K562 (cell line): ENCODE measurements at regions not wholly inside any gene's neighbourhood (a gene's known extent, or its start where the extent isn't known, plus 50 kb on each side); places are given as distances from the start of the nearest gene placed in this dataset.

ENCODE experiments used
- CREB1 ChIP-seq, 2 experiments: sonication (generic) in 1 of 2; formaldehyde crosslinking in 1 of 2; IDR thresholded peaks; 2 replicates each; pipeline versions ENCODE4 v1.6.1 to v1.8.0; 2012 to 2022; ENCODE audit warnings: inconsistent platforms in 1 of 2, mild to moderate bottlenecking in 1 of 2, missing genetic modification reagents in 1 of 2, moderate library complexity in 1 of 2
- POLR2A ChIP-seq: fragments of 450-650 bp; conservative IDR thresholded peaks from 2 replicates; pipeline ENCODE4 v1.6.1; 2016
- PRMT5 ChIP-seq: sonication (generic); formaldehyde crosslinking; IDR thresholded peaks from 2 replicates; pipeline ENCODE4 v1.5.0; 2020; ENCODE audit warnings: missing genetic modification reagents
- TF ChIP-seq, protein P1 (sequence below), 3 experiments: IDR thresholded peaks in 2 of 3; conservative IDR thresholded peaks in 1 of 3; 2 replicates each; pipeline ENCODE4 v1.5.1; 2011 to 2012; ENCODE audit warnings: low read length in 3 of 3, mild to moderate bottlenecking in 3 of 3, control low read depth in 2 of 3, improper control_type of control experiment in 1 of 3, inconsistent platforms in 1 of 3, low read depth in 1 of 3, mixed read lengths in 1 of 3, moderate library complexity in 1 of 3; ENCODE audit not compliant: insufficient read depth in 2 of 3
- TF ChIP-seq, protein P2 (sequence below), 2 experiments: fragments of 450-650 bp in 1 of 2; IDR thresholded peaks; 2 replicates each; pipeline ENCODE4 v1.6.1; 2011 to 2017; ENCODE audit warnings: low read depth in 2 of 2, antibody characterized with exemption in 1 of 2, borderline replicate concordance in 1 of 2, low read length in 1 of 2, mild to moderate bottlenecking in 1 of 2, mixed read lengths in 1 of 2; ENCODE audit not compliant: control insufficient read depth in 1 of 2

DNA sequence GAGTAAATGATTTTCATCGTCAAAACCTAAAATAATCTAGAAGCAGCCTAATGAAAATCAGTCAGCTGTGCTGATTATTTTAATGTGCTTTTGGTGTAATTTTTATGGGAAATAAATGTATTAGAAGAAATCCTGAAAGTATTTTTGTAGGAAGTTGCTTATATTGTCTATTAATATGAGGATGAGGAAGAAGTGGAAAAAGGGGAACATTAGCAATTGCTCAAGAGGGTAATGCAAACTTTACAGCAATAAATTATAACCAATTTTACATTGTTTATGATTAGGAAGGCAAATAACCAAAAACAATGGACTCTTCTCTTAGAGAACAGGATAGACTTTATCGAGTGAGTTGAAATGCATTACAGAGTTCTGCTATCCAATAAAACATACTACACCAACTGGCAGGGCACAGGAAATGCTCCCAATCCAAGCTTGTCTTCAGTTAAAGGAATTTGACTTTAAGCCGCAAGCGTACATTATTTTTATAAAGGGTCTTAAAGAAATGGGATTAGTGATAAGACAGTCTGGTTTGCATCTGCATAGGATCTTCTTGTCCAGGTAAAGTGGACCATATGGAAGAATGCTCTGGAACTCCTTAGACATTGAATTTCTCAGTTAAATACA lies 374.8 kb downstream of the PDGFC start:
- TF ChIP-seq, protein P1, sequence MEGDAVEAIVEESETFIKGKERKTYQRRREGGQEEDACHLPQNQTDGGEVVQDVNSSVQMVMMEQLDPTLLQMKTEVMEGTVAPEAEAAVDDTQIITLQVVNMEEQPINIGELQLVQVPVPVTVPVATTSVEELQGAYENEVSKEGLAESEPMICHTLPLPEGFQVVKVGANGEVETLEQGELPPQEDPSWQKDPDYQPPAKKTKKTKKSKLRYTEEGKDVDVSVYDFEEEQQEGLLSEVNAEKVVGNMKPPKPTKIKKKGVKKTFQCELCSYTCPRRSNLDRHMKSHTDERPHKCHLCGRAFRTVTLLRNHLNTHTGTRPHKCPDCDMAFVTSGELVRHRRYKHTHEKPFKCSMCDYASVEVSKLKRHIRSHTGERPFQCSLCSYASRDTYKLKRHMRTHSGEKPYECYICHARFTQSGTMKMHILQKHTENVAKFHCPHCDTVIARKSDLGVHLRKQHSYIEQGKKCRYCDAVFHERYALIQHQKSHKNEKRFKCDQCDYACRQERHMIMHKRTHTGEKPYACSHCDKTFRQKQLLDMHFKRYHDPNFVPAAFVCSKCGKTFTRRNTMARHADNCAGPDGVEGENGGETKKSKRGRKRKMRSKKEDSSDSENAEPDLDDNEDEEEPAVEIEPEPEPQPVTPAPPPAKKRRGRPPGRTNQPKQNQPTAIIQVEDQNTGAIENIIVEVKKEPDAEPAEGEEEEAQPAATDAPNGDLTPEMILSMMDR (IDR thresholded peaks at IDR 0.05 in 2 of 3, conservative IDR thresholded peaks at IDR 0.05 in 1 of 3; ENCODE audit: insufficient read depth in 2 of 3, low read depth in 1 of 3, low read length in 3 of 3) = no peak
- TF ChIP-seq PRMT5 (CRISPR knock-in tag) (no peak), POLR2A (no peak), CREB1 (IDR thresholded peaks at IDR 0.05) (no peak), CREB1 (CRISPR knock-in tag; IDR thresholded peaks at IDR 0.05) (no peak)
- TF ChIP-seq, protein P2, sequence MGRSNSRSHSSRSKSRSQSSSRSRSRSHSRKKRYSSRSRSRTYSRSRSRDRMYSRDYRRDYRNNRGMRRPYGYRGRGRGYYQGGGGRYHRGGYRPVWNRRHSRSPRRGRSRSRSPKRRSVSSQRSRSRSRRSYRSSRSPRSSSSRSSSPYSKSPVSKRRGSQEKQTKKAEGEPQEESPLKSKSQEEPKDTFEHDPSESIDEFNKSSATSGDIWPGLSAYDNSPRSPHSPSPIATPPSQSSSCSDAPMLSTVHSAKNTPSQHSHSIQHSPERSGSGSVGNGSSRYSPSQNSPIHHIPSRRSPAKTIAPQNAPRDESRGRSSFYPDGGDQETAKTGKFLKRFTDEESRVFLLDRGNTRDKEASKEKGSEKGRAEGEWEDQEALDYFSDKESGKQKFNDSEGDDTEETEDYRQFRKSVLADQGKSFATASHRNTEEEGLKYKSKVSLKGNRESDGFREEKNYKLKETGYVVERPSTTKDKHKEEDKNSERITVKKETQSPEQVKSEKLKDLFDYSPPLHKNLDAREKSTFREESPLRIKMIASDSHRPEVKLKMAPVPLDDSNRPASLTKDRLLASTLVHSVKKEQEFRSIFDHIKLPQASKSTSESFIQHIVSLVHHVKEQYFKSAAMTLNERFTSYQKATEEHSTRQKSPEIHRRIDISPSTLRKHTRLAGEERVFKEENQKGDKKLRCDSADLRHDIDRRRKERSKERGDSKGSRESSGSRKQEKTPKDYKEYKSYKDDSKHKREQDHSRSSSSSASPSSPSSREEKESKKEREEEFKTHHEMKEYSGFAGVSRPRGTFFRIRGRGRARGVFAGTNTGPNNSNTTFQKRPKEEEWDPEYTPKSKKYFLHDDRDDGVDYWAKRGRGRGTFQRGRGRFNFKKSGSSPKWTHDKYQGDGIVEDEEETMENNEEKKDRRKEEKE (IDR thresholded peaks at IDR 0.05; ENCODE audit: borderline replicate concordance in 1 of 2, control insufficient read depth in 1 of 2, low read depth in 2 of 2, low read length in 1 of 2) = no peak
